Peyer's patch (tissue), 4 donors: ENCODE measurements at regions not wholly inside any gene's neighbourhood (a gene's known extent, or its start where the extent isn't known, plus 50 kb on each side); places are given as distances from the start of the nearest gene placed in this dataset.

Experiments used
- DNase-seq, 3 donors: peaks; one replicate each; pipeline ENCODE4 v3.0.0-alpha.2; 2017 to 2019
- H3K27ac ChIP-seq, 4 donors: fragments of 200-600 bp; sonication (generic); one replicate each; pipeline ENCODE4 v1.5.1; 2016 to 2019
- H3K27me3 ChIP-seq, 2 donors: fragments of 200-600 bp; sonication (generic); one replicate each; pipeline ENCODE4 v1.5.1; 2019
- H3K36me3 ChIP-seq, 3 donors: fragments of 200-600 bp; sonication (generic); one replicate each; pipeline ENCODE4 v1.5.1; 2016 to 2019
- H3K4me1 ChIP-seq, 4 donors: fragments of 200-600 bp; sonication (generic); one replicate each; pipeline ENCODE4 v1.5.1; 2016 to 2019
- H3K4me3 ChIP-seq, 4 donors: fragments of 200-600 bp; sonication (generic); 1 replicate in 3 of 4; 2 replicates in 1 of 4; pipeline ENCODE4 v1.5.1; 2016 to 2019; ENCODE audit warnings: mild to moderate bottlenecking in 1 of 4
- H3K9me3 ChIP-seq, 4 donors: fragments of 200-600 bp; sonication (generic); one replicate each; pipeline ENCODE4 v1.5.1; 2016 to 2019; ENCODE audit warnings: mild to moderate bottlenecking in 1 of 4
- POLR2A ChIP-seq, 2 donors: fragments of 450-650 bp; IDR thresholded peaks; one replicate each; pipeline ENCODE4 v1.5.1; 2017; ENCODE audit warnings: antibody characterized with exemption in 2 of 2, mild to moderate bottlenecking in 2 of 2, moderate library complexity in 2 of 2
- TF ChIP-seq, protein P1 (sequence below), 6 experiments: fragments of 450-650 bp in 4 of 6; fragments of 200-600 bp in 2 of 6; sonication (generic) in 1 of 6; IDR thresholded peaks; one replicate each; pipeline ENCODE4 v1.5.1; 2017 to 2019; ENCODE audit warnings: antibody characterized with exemption in 6 of 6, mild to moderate bottlenecking in 3 of 6, moderate library complexity in 1 of 6

DNA sequence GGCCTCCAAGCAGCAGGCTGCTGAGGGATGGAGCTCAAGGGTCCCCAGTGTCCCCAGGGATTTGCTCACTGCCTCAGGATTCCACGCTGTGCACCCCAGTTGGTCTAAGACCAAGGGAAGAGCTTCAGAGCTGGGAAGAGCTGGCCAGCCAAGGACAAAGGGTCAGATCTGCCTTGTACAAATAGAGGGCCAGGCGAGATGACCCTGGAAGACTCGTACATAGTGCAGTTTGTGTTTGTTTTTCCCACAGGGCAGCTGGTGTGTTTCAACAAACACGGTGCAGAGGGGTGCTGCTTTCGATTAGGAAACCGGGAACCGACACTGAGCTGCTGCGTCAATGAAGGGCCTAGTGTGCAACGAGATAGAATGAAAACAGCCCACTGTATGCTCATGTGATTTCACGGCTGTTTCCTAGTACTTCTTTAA lies 56.1 kb upstream of the TRPM1 start:
- H3K27ac ChIP-seq = peak overlapping the region in 1 of 4 donors; percentile 18
- TF ChIP-seq POLR2A (IDR thresholded peaks at IDR 0.05) = no peak
- TF ChIP-seq, protein P1, sequence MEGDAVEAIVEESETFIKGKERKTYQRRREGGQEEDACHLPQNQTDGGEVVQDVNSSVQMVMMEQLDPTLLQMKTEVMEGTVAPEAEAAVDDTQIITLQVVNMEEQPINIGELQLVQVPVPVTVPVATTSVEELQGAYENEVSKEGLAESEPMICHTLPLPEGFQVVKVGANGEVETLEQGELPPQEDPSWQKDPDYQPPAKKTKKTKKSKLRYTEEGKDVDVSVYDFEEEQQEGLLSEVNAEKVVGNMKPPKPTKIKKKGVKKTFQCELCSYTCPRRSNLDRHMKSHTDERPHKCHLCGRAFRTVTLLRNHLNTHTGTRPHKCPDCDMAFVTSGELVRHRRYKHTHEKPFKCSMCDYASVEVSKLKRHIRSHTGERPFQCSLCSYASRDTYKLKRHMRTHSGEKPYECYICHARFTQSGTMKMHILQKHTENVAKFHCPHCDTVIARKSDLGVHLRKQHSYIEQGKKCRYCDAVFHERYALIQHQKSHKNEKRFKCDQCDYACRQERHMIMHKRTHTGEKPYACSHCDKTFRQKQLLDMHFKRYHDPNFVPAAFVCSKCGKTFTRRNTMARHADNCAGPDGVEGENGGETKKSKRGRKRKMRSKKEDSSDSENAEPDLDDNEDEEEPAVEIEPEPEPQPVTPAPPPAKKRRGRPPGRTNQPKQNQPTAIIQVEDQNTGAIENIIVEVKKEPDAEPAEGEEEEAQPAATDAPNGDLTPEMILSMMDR (IDR thresholded peaks at IDR 0.05) = no peak
- no peak for DNase-seq

DNA sequence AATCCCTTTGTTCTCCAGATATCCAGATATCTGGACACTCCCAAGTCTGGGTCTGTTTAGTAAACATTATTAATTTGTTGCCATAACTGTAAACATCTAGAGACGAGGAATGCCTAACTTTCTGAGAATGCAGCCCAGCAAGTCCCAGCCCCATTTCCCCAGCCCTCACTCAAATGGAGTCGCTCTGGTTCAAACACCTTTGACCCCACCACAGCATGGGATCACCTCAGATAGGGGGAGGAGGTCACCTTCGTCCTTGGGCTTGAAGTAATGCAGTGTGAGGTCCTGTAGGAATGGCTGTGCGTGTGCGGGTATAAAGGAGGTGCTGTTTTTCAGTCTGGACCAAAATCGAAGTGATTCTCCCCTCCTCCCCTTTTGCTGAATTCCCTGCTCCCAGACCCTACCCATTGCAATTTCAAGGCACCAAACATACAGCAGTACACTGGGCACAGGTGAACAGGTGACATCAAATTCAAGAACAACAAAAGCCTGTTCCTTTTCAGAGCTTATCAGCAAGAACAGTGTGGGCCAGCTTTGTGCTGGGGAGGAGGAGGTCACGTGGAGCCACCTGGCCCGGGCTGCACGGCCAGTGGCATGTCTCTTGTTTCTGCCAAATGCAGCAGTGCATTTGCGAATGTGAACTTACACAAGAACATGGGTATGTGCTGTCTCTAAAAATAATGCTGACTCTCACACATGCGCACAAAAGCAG lies 57.5 kb upstream of the TRPM1 start:
- Histone ChIP-seq H3K4me3 (no peak overlapping the region), H3K9me3 (no peaks in the 10 kb centered on the region), H3K27ac (no peak overlapping the region), H3K36me3 (no peaks in the 10 kb centered on the region), H3K27me3 (no peaks in the 10 kb centered on the region), H3K4me1 (no peaks in the 10 kb centered on the region)
- no peak for TF ChIP-seq POLR2A (IDR thresholded peaks at IDR 0.05)
- DNase-seq = no peak

More for the DNA sequence above, 56.1 kb upstream of the TRPM1 start:
- no peaks in the 10 kb centered on the region for H3K9me3 ChIP-seq
- no peaks in the 10 kb centered on the region for H3K4me1 ChIP-seq
- H3K4me3 ChIP-seq = no peak overlapping the region
- H3K36me3 ChIP-seq = no peaks in the 10 kb centered on the region
- no peaks in the 10 kb centered on the region for H3K27me3 ChIP-seq

DNA sequence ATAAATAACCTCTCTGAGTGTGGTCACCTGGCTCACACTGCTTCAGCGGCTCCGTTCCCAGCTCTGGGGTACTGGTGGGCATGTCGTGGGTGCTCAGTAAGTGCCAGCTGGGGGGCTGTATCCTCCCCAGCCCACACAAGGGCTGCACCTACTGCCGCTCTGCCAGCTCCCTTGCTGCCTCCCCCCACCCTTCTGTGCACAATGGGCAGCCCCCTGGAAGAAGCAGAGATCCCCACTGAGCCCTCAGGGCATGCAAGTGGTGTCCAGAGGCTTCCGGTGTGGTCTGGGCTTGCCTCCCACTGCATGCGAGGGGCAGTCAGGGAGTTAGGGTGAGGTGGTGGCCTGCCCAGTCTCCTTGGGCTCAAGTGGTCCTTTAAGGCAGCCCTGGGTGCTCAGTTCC lies 58.3 kb upstream of the TRPM1 start:
- DNase-seq = no peak
- no peaks in the 10 kb centered on the region for H3K36me3 ChIP-seq
- H3K4me1 ChIP-seq = no peaks in the 10 kb centered on the region
- H3K27me3 ChIP-seq = no peaks in the 10 kb centered on the region
- H3K27ac ChIP-seq = no peak overlapping the region
- no peak overlapping the region for H3K4me3 ChIP-seq
- no peaks in the 10 kb centered on the region for H3K9me3 ChIP-seq
- TF ChIP-seq, protein P1 (IDR thresholded peaks at IDR 0.05) = no peak
- TF ChIP-seq POLR2A (IDR thresholded peaks at IDR 0.05) = no peak

DNA sequence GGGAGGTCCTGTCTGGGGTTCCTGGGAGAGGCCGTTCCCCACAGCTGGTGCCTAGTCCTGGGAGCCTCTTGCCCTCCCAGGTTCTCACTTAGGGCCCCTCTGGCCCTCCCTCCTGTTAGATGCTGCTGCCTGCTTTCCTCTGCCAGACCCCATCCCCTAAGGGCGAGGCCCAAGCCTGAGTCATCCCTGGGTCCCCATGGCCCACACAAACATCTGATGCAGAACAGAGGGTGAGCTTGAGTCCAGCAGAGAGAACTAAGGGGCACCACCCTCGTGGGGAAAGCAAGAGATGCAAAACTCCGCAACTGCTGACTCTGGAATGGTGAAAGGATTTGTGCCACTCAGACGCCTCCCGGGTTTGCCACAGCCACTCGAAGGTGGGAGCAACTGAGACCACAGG lies 58.8 kb upstream of the TRPM1 start:
- H3K27me3 ChIP-seq = no peaks in the 10 kb centered on the region
- DNase-seq = no peak
- no peak overlapping the region for H3K27ac ChIP-seq
- H3K36me3 ChIP-seq = no peaks in the 10 kb centered on the region
- no peak overlapping the region for H3K4me3 ChIP-seq
- H3K9me3 ChIP-seq = no peaks in the 10 kb centered on the region
- TF ChIP-seq POLR2A (IDR thresholded peaks at IDR 0.05) = no peak
- TF ChIP-seq, protein P1 (IDR thresholded peaks at IDR 0.05) = no peak
- no peaks in the 10 kb centered on the region for H3K4me1 ChIP-seq

DNA sequence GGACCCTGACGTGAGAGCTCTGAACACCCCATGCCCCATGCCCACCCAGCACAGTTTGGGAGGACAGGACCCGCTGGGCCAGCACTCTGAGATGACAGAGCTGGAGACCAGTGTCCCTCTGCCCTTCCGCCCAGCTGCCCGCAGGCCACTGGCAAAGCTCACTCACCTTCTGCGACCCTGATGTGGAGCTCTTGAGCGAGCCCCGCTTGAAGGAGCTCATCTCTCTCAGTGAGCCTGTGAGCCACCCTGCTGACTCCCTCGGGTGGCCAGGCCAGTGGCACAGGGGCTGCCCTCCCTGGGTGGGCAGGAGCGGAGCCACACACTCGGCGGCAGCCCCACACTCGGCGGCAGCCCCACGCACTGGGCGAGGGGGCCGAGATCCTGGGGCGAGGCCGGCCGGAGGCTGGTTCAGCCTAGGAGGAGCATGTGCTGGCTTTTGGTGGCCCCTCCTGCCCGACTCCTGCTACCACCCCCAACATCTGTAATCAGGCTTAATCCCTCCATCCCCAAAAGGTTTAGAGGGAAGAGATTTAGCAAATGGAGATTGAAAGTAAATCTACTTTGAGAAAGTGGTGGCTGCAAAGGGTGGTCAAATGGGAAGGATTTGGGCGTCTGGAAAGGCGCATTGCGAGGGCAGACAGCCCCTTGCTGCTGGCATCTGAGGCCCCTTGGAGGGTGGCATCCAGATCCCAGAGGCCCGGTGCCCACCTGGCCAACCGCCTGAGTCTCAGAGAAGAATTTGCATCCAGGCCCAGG lies 59.4 kb upstream of the TRPM1 start:
- TF ChIP-seq, protein P1 (IDR thresholded peaks at IDR 0.05) = no peak
- no peak for TF ChIP-seq POLR2A (IDR thresholded peaks at IDR 0.05)

DNA sequence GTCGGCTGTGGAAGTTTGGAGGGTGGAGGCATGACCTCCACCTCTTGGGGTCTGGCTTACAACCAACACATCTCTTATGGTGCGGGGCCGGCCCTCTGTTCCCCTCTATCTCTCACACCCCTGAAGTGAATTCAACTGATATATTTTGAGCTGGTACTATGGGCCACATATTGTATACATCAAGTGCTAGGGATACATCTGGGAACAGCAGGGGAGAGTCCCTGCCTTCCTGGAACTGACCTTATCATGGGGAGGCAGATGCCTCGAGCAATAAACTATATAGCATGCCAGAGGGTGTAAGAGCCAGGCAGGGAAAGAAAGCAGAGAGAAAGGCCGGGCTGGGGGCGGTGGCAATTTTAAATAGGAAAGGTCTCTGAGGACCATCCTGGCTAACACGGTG lies 60.4 kb upstream of the TRPM1 start:
- Histone ChIP-seq H3K27me3 (no peaks in the 10 kb centered on the region), H3K36me3 (no peaks in the 10 kb centered on the region), H3K4me3 (no peak overlapping the region), H3K9me3 (no peaks in the 10 kb centered on the region), H3K27ac (no peak overlapping the region), H3K4me1 (no peaks in the 10 kb centered on the region)
- no peak for DNase-seq
- no peak for TF ChIP-seq POLR2A (IDR thresholded peaks at IDR 0.05)
- TF ChIP-seq, protein P1 (IDR thresholded peaks at IDR 0.05) = no peak

More for the DNA sequence above, 59.4 kb upstream of the TRPM1 start:
- Histone ChIP-seq H3K36me3 (no peaks in the 10 kb centered on the region), H3K4me3 (no peak overlapping the region), H3K9me3 (no peaks in the 10 kb centered on the region), H3K27me3 (no peaks in the 10 kb centered on the region), H3K27ac (no peak overlapping the region), H3K4me1 (no peaks in the 10 kb centered on the region)
- no peak for DNase-seq
